Neutrophil (primary cell): ENCODE measurements at regions not wholly inside any gene's neighbourhood (a gene's known extent, or its start where the extent isn't known, plus 50 kb on each side); places are given as distances from the start of the nearest gene placed in this dataset.

Experiments
- H3K27ac ChIP-seq: fragments of 200-600 bp; sonication (generic); 2 replicates; pipeline ENCODE4 v1.5.1; 2016; ENCODE audit warnings: mild to moderate bottlenecking, moderate library complexity
- H3K27me3 ChIP-seq: fragments of 200-600 bp; sonication (generic); 2 replicates; pipeline ENCODE4 v1.6.0; 2016; ENCODE audit warnings: mild to moderate bottlenecking
- H3K36me3 ChIP-seq: fragments of 200-600 bp; sonication (generic); 2 replicates; pipeline ENCODE4 v1.5.1; 2017
- H3K4me1 ChIP-seq, 2 experiments: fragments of 200-600 bp in 1 of 2; sonication (generic) in 1 of 2; 1 replicate in 1 of 2; 2 replicates in 1 of 2; pipeline versions ENCODE4 v1.5.1 to v1.6.1; 2013 to 2016; ENCODE audit warnings: low read depth in 1 of 2, low read length in 1 of 2, mild to moderate bottlenecking in 1 of 2, moderate library complexity in 1 of 2; ENCODE audit not compliant: control insufficient read depth in 1 of 2, insufficient read depth in 1 of 2
- H3K4me3 ChIP-seq, 2 experiments: fragments of 200-600 bp in 1 of 2; sonication (generic) in 1 of 2; 1 replicate in 1 of 2; 2 replicates in 1 of 2; pipeline ENCODE4 v1.5.1; 2013 to 2016; ENCODE audit warnings: low read depth in 1 of 2, low read length in 1 of 2, mild to moderate bottlenecking in 1 of 2, moderate library complexity in 1 of 2
- H3K9me3 ChIP-seq: fragments of 200-600 bp; sonication (generic); 2 replicates; pipeline ENCODE4 v1.5.1; 2016
- TF ChIP-seq, protein P1 (sequence below): fragments of 200-600 bp; sonication (generic); IDR thresholded peaks from 2 replicates; pipeline ENCODE4 v1.5.1; 2016; ENCODE audit warnings: antibody characterized with exemption

DNA sequence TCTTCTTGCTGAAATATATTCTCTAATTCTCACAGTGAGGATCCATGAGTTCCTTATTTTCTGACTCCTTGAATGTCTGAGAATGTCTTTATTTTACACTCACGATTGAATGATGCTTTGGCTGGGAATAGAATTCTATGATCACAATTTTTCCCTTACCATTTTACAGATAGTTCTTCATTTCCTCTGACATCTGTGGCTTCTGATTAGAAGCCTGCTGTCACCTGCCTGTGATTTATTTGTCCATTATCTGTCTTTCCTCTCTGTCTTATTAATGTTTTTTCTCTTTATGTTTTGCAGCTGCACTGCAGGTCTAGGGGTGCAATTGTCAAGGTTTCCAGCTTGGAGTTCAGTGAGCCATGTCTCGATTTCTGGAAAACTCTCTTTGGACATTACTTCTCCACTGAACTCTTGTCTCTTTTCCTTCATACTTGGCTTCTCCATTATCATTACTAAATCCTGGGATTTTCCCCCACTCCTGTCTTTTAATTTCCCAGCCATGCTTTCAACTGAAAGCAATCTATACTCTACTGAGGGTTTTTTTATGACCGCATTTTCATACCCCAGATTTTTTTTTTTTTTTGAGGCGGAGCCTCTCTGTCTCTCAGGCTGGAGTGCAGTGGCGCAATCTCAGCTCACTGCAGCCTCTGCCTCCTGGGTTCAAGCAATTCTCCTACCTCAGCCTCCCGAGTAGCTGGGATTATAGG lies 85.8 kb upstream of the PRNP start:
- Histone ChIP-seq H3K4me1 (no peaks in the 10 kb centered on the region), H3K27ac (no peak overlapping the region), H3K36me3 (no peaks in the 10 kb centered on the region), H3K4me3 (no peak overlapping the region), H3K9me3 (no peaks in the 10 kb centered on the region), H3K27me3 (peaks cover 67% of the 10 kb centered on the region)
- TF ChIP-seq, protein P1, sequence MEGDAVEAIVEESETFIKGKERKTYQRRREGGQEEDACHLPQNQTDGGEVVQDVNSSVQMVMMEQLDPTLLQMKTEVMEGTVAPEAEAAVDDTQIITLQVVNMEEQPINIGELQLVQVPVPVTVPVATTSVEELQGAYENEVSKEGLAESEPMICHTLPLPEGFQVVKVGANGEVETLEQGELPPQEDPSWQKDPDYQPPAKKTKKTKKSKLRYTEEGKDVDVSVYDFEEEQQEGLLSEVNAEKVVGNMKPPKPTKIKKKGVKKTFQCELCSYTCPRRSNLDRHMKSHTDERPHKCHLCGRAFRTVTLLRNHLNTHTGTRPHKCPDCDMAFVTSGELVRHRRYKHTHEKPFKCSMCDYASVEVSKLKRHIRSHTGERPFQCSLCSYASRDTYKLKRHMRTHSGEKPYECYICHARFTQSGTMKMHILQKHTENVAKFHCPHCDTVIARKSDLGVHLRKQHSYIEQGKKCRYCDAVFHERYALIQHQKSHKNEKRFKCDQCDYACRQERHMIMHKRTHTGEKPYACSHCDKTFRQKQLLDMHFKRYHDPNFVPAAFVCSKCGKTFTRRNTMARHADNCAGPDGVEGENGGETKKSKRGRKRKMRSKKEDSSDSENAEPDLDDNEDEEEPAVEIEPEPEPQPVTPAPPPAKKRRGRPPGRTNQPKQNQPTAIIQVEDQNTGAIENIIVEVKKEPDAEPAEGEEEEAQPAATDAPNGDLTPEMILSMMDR: no peak

GRCh38 chr20:4597215-4597614 lies 89.0 kb upstream of the PRNP start:
- Histone ChIP-seq H3K27ac (no peak overlapping the region), H3K4me3 (no peak overlapping the region), H3K9me3 (no peaks in the 10 kb centered on the region), H3K27me3 (peaks cover 70% of the 10 kb centered on the region), H3K36me3 (no peaks in the 10 kb centered on the region), H3K4me1 (peaks cover 9 to 11% of the 10 kb centered on the region in 2 experiments)
- TF ChIP-seq, protein P1: no peak

DNA sequence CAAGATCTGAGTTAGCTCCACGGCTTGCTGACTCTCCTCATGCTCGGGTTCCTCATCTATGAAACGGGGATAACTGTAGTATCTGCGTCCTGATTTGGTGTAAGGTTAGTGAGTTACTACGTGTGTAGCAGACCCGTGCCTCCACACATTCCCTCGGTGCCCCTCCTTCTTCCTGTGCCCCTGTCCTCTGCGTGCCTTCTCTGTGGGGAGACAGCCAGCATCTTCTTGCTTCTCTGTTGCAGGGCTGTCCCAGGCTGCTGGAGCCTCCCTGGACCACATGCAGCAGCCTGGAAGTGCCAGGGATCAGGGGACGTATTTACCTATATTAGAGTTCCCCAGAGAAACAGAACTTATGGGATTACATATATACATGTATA lies 93.1 kb upstream of the PRNP start:
- TF ChIP-seq, protein P1: no peak
- Histone ChIP-seq H3K4me3 (no peak overlapping the region), H3K9me3 (no peaks in the 10 kb centered on the region), H3K27ac (no peak overlapping the region), H3K4me1 (peaks cover 9 to 11% of the 10 kb centered on the region in 2 experiments), H3K36me3 (no peaks in the 10 kb centered on the region), H3K27me3 (peaks cover 73% of the 10 kb centered on the region)

GRCh38 chr20:4592316-4593148 lies 93.7 kb upstream of the PRNP start:
- Histone ChIP-seq H3K9me3 (no peaks in the 10 kb centered on the region), H3K4me1 (peaks cover 9 to 11% of the 10 kb centered on the region in 2 experiments), H3K36me3 (no peaks in the 10 kb centered on the region), H3K27me3 (peaks cover 73% of the 10 kb centered on the region), H3K27ac (no peak overlapping the region), H3K4me3 (no peak overlapping the region)
- TF ChIP-seq, protein P1: peak; percentile 73

DNA sequence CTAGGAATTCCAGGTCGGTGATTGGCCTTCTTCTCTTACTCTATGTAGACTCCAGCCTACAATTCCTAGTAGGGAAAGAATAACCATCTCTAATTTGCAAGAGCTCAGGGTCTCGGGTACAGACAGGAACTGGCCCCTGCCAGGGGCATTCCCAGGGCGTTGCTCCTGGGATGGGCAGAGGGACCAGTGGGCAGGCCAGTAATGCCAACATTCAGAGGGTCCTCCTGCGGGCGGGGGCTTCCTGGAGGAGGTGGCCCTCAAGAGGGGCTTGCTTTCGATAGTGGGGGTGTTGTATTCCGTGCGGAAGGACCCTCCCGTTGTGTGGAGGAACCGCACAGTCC lies 94.3 kb upstream of the PRNP start:
- Histone ChIP-seq H3K4me3 (no peak overlapping the region), H3K9me3 (no peaks in the 10 kb centered on the region), H3K36me3 (no peaks in the 10 kb centered on the region), H3K27ac (no peak overlapping the region), H3K27me3 (peaks cover 72% of the 10 kb centered on the region), H3K4me1 (peaks cover 9 to 11% of the 10 kb centered on the region in 2 experiments)
- TF ChIP-seq, protein P1: no peak
